Osteocyte (in vitro differentiated cells): ENCODE measurements at regions not wholly inside any gene's neighbourhood (a gene's known extent, or its start where the extent isn't known, plus 50 kb on each side); places are given as distances from the start of the nearest gene placed in this dataset.

Experiments
- DNase-seq: peaks from one replicate; pipeline ENCODE4 v3.0.0; 2021; ENCODE audit warnings: mixed read lengths; ENCODE audit not compliant: unreplicated experiment; ENCODE audit errors: extremely low spot score
- H3K27ac Mint-ChIP-seq: one replicate; pipeline ENCODE4 v1.8.0; 2021; ENCODE audit warnings: mild to moderate bottlenecking, mixed read lengths; ENCODE audit not compliant: unreplicated experiment
- H3K27me3 Mint-ChIP-seq: one replicate; pipeline ENCODE4 v1.8.0; 2021; ENCODE audit warnings: mixed read lengths; ENCODE audit not compliant: unreplicated experiment
- H3K36me3 Mint-ChIP-seq: one replicate; pipeline ENCODE4 v1.8.0; 2021; ENCODE audit warnings: mixed read lengths; ENCODE audit not compliant: unreplicated experiment
- H3K4me1 Mint-ChIP-seq: one replicate; pipeline ENCODE4 v1.8.0; 2021; ENCODE audit warnings: mixed read lengths; ENCODE audit not compliant: unreplicated experiment
- H3K4me3 Mint-ChIP-seq: one replicate; pipeline ENCODE4 v1.8.0; 2021; ENCODE audit warnings: mild to moderate bottlenecking, moderate library complexity, mixed read lengths; ENCODE audit not compliant: unreplicated experiment
- H3K9me3 Mint-ChIP-seq: one replicate; pipeline ENCODE4 v1.8.0; 2021; ENCODE audit warnings: mixed read lengths; ENCODE audit not compliant: unreplicated experiment
- CTCF ChIP-seq: fragments of 200-600 bp; sonication (generic); IDR thresholded peaks from 2 replicates; pipeline ENCODE4 v1.5.0; 2021; ENCODE audit warnings: antibody characterized with exemption, mild to moderate bottlenecking, moderate library complexity

GRCh38 chr16:87209808-87210512 is 107.2 kb downstream of the C16orf95 start:
- H3K4me3 Mint-ChIP-seq, result no peak overlapping the region
- no peaks in the 10 kb centered on the region for H3K27me3 Mint-ChIP-seq
- no peaks in the 10 kb centered on the region for H3K9me3 Mint-ChIP-seq
- DNase-seq, result no peak
- H3K4me1 Mint-ChIP-seq, result peaks cover 29% of the 10 kb centered on the region
- H3K27ac Mint-ChIP-seq, result no peak overlapping the region
- no peak for TF ChIP-seq CTCF
- no peaks in the 10 kb centered on the region for H3K36me3 Mint-ChIP-seq

- no peak for DNase-seq
- H3K9me3 Mint-ChIP-seq, result no peaks in the 10 kb centered on the region
- no peaks in the 10 kb centered on the region for H3K27me3 Mint-ChIP-seq
- no peak overlapping the region for H3K4me3 Mint-ChIP-seq
- peaks cover 24% of the 10 kb centered on the region for H3K4me1 Mint-ChIP-seq
- no peak for TF ChIP-seq CTCF
- H3K27ac Mint-ChIP-seq, result no peak overlapping the region
- no peaks in the 10 kb centered on the region for H3K36me3 Mint-ChIP-seq
Observed at GRCh38 chr16:87210894-87211293, 106.3 kb downstream of the C16orf95 start.

GRCh38 chr16:87212026-87212425 is 105.2 kb downstream of the C16orf95 start:
- no peak for TF ChIP-seq CTCF
- Mint-ChIP-seq H3K4me3 (no peak overlapping the region), H3K4me1 (peaks cover 19% of the 10 kb centered on the region), H3K27ac (no peak overlapping the region), H3K9me3 (no peaks in the 10 kb centered on the region), H3K27me3 (no peaks in the 10 kb centered on the region), H3K36me3 (no peaks in the 10 kb centered on the region)
- no peak for DNase-seq

- Mint-ChIP-seq H3K27ac (no peak overlapping the region), H3K9me3 (no peaks in the 10 kb centered on the region), H3K27me3 (no peaks in the 10 kb centered on the region), H3K4me3 (no peak overlapping the region), H3K4me1 (peaks cover 5% of the 10 kb centered on the region), H3K36me3 (no peaks in the 10 kb centered on the region)
- no peak for TF ChIP-seq CTCF
- no peak for DNase-seq
Observed at GRCh38 chr16:87213536-87213935, 103.7 kb downstream of the C16orf95 start.

GRCh38 chr16:87216148-87216840 is 100.9 kb downstream of the C16orf95 start:
- Mint-ChIP-seq H3K27me3 (no peaks in the 10 kb centered on the region), H3K27ac (no peak overlapping the region), H3K4me1 (peaks cover 5% of the 10 kb centered on the region), H3K4me3 (no peak overlapping the region), H3K36me3 (no peaks in the 10 kb centered on the region), H3K9me3 (no peaks in the 10 kb centered on the region)
- DNase-seq, result no peak
- TF ChIP-seq CTCF, result no peak
